K562 (cell line): ENCODE measurements at regions not wholly inside any gene's neighbourhood (a gene's known extent, or its start where the extent isn't known, plus 50 kb on each side); places are given as distances from the start of the nearest gene placed in this dataset.

Source experiments
- CBX2 ChIP-seq: fragments of 200-600 bp; sonication (generic); IDR thresholded peaks from one replicate; pipeline ENCODE4 v1.6.1; 2012; ENCODE audit warnings: mild to moderate bottlenecking, low read length, inconsistent platforms; ENCODE audit not compliant: insufficient read depth, poor library complexity, severe bottlenecking
- EP300 ChIP-seq: IDR thresholded peaks from 2 replicates; pipeline ENCODE4 v1.6.1; 2012; ENCODE audit warnings: low read length, improper control_type of control experiment
- EZH2 ChIP-seq: IDR thresholded peaks from 2 replicates; pipeline ENCODE4 v1.6.1; 2012; ENCODE audit warnings: low read depth, mild to moderate bottlenecking, inconsistent platforms, low read length, borderline replicate concordance
- HDAC1 ChIP-seq, 2 experiments: fragments of 450-650 bp; IDR thresholded peaks; 2 replicates each; pipeline ENCODE4 v1.6.1; 2016 to 2017; ENCODE audit warnings: inconsistent platforms in 1 of 2, mild to moderate bottlenecking in 1 of 2, moderate library complexity in 1 of 2
- LCOR ChIP-seq: sonication (generic); formaldehyde crosslinking; IDR thresholded peaks from 2 replicates; pipeline ENCODE4 v1.8.0; 2022; ENCODE audit warnings: mild to moderate bottlenecking, missing genetic modification reagents
- POLR2AphosphoS2 ChIP-seq: IDR thresholded peaks from 2 replicates; pipeline ENCODE4 v1.6.1; 2012; ENCODE audit warnings: low read length, improper control_type of control experiment
- POLR2AphosphoS5 ChIP-seq: IDR thresholded peaks from 2 replicates; pipeline ENCODE4 v1.6.1; 2011; ENCODE audit warnings: mild to moderate bottlenecking, low read depth, low read length, moderate library complexity; ENCODE audit not compliant: control insufficient read depth, insufficient read depth
- ZNF274 ChIP-seq: IDR thresholded peaks from 2 replicates; pipeline ENCODE4 v1.6.1; 2011; ENCODE audit warnings: low read depth, mild to moderate bottlenecking, low read length, moderate library complexity, borderline replicate concordance
- TF ChIP-seq, protein P1 (sequence below), 2 experiments: fragments of 150-350 bp in 1 of 2; IDR thresholded peaks; 2 replicates each; pipeline ENCODE4 v1.6.1; 2012 to 2016; ENCODE audit warnings: low read depth in 2 of 2, low read length in 2 of 2, mild to moderate bottlenecking in 1 of 2, moderate library complexity in 1 of 2
- TF ChIP-seq, protein P2 (sequence below): sonication (generic); formaldehyde crosslinking; IDR thresholded peaks from 2 replicates; pipeline ENCODE4 v1.8.0; 2022; ENCODE audit warnings: missing genetic modification reagents, mild to moderate bottlenecking, borderline replicate concordance

DNA sequence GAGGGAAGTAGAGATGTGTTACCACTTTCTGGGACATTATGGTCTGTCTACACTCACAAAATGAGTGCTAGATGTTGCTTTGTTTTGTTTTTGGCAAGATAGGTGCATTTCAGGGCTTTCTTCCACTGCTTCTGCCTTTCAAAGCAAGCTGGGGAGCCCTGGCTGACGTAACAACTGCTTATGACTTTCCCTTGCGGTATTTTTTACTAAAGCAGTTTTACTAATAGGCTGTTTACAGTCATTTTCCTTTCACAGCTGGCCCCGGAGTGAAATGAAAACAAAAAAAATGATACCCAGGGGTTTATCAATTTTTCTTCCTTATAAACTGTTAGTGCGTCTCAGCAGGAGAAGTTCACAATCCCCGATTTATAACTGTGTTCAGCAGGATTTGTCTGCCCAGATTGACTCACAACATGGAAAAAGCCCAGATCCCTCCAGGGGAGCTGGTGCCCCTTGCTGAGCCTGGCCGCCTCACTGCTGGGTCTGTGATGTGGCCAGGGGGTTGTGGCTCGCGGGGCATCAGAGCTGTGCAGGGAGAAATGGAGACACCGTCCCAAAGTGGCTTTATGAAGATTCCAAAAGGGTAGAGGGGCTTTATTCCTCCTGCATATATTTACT lies 184.4 kb upstream of the HS3ST3A1 start:
- TF ChIP-seq EP300: no peak
- no peak for TF ChIP-seq POLR2AphosphoS5
- no peak for TF ChIP-seq EZH2
- TF ChIP-seq CBX2: no peak
- TF ChIP-seq, protein P1, sequence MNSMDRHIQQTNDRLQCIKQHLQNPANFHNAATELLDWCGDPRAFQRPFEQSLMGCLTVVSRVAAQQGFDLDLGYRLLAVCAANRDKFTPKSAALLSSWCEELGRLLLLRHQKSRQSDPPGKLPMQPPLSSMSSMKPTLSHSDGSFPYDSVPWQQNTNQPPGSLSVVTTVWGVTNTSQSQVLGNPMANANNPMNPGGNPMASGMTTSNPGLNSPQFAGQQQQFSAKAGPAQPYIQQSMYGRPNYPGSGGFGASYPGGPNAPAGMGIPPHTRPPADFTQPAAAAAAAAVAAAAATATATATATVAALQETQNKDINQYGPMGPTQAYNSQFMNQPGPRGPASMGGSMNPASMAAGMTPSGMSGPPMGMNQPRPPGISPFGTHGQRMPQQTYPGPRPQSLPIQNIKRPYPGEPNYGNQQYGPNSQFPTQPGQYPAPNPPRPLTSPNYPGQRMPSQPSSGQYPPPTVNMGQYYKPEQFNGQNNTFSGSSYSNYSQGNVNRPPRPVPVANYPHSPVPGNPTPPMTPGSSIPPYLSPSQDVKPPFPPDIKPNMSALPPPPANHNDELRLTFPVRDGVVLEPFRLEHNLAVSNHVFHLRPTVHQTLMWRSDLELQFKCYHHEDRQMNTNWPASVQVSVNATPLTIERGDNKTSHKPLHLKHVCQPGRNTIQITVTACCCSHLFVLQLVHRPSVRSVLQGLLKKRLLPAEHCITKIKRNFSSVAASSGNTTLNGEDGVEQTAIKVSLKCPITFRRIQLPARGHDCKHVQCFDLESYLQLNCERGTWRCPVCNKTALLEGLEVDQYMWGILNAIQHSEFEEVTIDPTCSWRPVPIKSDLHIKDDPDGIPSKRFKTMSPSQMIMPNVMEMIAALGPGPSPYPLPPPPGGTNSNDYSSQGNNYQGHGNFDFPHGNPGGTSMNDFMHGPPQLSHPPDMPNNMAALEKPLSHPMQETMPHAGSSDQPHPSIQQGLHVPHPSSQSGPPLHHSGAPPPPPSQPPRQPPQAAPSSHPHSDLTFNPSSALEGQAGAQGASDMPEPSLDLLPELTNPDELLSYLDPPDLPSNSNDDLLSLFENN (IDR thresholded peaks at IDR 0.05; ENCODE audit: low read depth in 2 of 2, low read length in 2 of 2): no peak
- no peak for TF ChIP-seq POLR2AphosphoS2
- TF ChIP-seq, protein P2, sequence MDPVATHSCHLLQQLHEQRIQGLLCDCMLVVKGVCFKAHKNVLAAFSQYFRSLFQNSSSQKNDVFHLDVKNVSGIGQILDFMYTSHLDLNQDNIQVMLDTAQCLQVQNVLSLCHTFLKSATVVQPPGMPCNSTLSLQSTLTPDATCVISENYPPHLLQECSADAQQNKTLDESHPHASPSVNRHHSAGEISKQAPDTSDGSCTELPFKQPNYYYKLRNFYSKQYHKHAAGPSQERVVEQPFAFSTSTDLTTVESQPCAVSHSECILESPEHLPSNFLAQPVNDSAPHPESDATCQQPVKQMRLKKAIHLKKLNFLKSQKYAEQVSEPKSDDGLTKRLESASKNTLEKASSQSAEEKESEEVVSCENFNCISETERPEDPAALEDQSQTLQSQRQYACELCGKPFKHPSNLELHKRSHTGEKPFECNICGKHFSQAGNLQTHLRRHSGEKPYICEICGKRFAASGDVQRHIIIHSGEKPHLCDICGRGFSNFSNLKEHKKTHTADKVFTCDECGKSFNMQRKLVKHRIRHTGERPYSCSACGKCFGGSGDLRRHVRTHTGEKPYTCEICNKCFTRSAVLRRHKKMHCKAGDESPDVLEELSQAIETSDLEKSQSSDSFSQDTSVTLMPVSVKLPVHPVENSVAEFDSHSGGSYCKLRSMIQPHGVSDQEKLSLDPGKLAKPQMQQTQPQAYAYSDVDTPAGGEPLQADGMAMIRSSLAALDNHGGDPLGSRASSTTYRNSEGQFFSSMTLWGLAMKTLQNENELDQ (CRISPR knock-in tag): no peak
- TF ChIP-seq ZNF274: no peak
- no peak for TF ChIP-seq LCOR (CRISPR knock-in tag)
- no peak for TF ChIP-seq HDAC1 (IDR thresholded peaks at IDR 0.05)
